ENCODE measurements at regions not wholly inside any gene's neighbourhood (a gene's known extent, or its start where the extent isn't known, plus 50 kb on each side); places are given as distances from the start of the nearest gene placed in this dataset.

DNA sequence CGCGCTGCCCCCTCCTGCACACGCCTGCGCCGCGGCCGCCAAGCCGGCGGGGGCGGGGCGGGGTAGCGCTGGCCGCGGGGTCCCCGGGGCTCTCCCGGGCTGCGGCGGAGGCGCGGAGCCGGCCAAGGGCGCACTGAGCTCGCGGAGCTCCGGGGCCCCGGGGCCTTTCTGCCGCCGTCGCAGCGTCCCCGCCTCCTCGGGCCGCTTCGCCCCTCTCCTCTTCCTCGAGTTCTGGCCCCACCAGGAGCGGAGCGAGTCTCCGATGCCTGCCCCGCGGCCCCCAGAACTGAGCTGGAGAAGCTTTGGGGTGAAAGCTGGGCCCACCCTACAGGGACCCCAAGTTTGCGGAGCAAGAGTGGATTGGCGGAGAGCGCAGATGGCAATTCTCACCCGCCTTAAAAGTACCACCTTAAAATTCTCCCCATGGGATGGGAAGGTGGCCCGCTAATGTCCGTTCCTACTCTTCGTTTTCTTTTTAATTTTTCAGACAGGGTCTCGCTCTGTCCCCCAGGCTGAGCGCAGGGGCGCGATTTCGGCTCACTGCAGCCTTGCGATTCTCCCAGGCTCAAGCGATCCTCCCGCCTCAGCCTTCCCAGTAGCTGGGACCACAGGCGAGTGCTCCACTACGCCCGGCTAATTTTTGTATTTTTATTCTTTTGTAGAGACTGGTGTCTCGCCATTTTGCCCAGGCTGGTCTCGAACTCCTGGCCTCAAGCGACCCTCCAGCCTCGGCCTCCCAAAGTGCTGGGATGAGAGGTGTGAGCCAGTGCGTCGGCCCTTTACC is 129.6 kb downstream of the NDUFA12 start:
- Histone ChIP-seq H3K4me3 (peak overlapping the region; percentile 44 to 58), H3K27me3 (no peaks in the 10 kb centered on the region), H3K36me3 (no peaks in the 10 kb centered on the region), H3K9me3 (no peaks in the 10 kb centered on the region), H3K4me1 (peaks cover 15% of the 10 kb centered on the region), H3K27ac (no peak overlapping the region)
- TF ChIP-seq POLR2AphosphoS5 (IDR thresholded peaks at IDR 0.05; ENCODE audit: insufficient read depth in 1 of 2, low read depth in 1 of 2) (no peak), POLR2A (IDR thresholded peaks at IDR 0.05) (no peak)
- TF ChIP-seq, protein P1, sequence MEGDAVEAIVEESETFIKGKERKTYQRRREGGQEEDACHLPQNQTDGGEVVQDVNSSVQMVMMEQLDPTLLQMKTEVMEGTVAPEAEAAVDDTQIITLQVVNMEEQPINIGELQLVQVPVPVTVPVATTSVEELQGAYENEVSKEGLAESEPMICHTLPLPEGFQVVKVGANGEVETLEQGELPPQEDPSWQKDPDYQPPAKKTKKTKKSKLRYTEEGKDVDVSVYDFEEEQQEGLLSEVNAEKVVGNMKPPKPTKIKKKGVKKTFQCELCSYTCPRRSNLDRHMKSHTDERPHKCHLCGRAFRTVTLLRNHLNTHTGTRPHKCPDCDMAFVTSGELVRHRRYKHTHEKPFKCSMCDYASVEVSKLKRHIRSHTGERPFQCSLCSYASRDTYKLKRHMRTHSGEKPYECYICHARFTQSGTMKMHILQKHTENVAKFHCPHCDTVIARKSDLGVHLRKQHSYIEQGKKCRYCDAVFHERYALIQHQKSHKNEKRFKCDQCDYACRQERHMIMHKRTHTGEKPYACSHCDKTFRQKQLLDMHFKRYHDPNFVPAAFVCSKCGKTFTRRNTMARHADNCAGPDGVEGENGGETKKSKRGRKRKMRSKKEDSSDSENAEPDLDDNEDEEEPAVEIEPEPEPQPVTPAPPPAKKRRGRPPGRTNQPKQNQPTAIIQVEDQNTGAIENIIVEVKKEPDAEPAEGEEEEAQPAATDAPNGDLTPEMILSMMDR (IDR thresholded peaks at IDR 0.05) = no peak
- DNase-seq (ENCODE audit: extremely low spot score in 2 of 2) = no peak
- intact Hi-C loops (cut with DNase I) = no loop called here

DNA sequence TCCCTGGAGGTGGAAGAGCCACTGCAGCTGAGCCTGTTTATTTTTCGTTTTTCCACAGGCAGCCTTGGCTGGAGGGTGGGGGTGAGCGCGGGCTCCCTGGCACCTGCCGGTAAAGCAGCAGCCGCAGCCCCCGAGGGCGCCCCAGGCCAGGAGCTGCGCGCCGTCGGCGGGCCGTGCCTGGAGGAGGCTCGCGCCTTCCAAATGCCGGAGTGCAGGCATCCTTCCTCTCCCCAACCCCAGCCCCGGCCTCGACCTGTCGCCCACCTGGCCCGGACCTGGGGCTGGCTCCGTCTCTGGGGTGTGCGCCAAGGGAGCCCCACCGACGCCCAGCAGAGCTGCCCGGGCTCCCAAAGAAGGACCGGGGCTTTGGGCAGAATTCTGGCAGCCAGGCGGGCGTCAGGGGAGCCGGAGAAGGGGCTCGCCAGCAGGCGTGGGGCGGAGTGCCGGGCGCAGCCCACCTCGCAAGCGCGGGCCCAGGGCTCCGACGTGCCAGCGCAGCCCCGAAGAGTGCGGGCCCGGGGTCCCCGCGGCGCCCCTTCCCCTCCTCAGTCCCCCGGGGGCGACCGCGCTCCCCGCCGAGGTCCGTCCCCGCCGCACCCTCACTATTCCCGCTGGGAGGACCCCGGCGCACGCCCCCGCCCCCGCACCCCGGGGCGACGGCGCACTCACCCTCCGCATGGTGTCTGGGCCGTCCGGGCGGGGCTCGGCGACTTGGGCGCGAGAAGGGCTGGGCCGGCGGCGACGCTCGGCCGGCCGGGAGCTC is 130.3 kb downstream of the NDUFA12 start:
- H3K27me3 ChIP-seq = no peaks in the 10 kb centered on the region
- peak in 1 of 2 donors; percentile 56 for DNase-seq (ENCODE audit: extremely low spot score in 2 of 2)
- intact Hi-C loops (cut with DNase I) = no loop called here
- TF ChIP-seq POLR2AphosphoS5 (IDR thresholded peaks at IDR 0.05; ENCODE audit: insufficient read depth in 1 of 2, low read depth in 1 of 2) (no peak), POLR2A (IDR thresholded peaks at IDR 0.05) (no peak)
- TF ChIP-seq, protein P1 (IDR thresholded peaks at IDR 0.05) = no peak
- no peaks in the 10 kb centered on the region for H3K36me3 ChIP-seq
- H3K9me3 ChIP-seq = no peaks in the 10 kb centered on the region
- H3K27ac ChIP-seq = no peak overlapping the region
- H3K4me1 ChIP-seq = peaks cover 15% of the 10 kb centered on the region
- peak overlapping the region; percentile 44 to 58 for H3K4me3 ChIP-seq

DNA sequence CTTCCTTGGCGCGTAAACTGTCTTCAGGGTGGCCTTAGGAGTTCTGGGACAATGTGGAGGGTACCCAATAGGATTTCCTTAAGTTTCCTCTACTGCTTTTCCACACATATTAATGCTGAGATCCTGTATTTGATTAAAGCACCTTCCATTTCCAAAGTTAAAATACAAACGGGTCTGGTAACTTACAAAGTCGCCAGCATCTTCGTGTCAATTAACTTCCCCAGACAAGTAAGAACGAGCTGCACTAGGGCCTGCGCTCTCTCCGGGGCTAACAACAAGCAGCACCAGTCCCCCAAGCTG is 130.9 kb downstream of the NDUFA12 start:
- DNase-seq (ENCODE audit: extremely low spot score in 2 of 2) = peak in 1 of 2 donors; percentile 16
- intact Hi-C loops (cut with DNase I) = no loop called here
- Histone ChIP-seq H3K4me3 (peak overlapping the region; percentile 44 to 58), H3K27ac (no peak overlapping the region), H3K36me3 (no peaks in the 10 kb centered on the region), H3K4me1 (peaks cover 15% of the 10 kb centered on the region), H3K27me3 (no peaks in the 10 kb centered on the region), H3K9me3 (no peaks in the 10 kb centered on the region)
- TF ChIP-seq, protein P1 (IDR thresholded peaks at IDR 0.05) = no peak
- no peak for TF ChIP-seq POLR2A (IDR thresholded peaks at IDR 0.05)
- no peak for TF ChIP-seq POLR2AphosphoS5 (IDR thresholded peaks at IDR 0.05; ENCODE audit: insufficient read depth in 1 of 2, low read depth in 1 of 2)

DNA sequence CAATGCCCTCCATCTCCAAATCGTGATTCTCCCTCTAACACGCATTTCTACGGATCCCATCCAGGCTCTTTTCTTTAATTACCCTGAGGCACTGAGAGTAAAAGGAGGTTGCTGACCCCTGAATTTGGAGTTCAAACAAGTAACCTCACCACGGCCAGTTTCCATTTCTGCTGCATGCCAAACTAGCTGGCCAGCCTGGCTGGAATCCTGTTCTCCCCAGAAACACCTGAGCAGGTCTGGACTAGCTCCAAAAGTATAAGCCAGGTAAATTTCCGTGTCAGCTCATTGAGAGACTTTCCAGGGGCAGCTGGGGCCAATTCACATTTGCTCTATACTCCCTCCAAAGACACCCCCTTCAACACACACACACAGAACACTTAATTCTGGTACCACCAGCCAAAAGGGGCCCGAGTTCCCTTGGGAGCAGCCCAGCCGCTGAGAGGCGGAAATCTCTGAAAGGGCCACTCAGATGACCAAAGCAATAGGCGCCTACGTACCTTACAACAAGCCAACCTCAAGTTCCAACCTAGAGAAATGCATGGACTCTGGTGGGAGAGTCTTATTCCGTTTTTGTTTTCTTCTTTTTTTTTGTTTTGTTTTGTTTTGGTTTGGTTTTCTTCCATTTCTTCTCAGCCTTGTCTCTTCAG is 131.4 kb downstream of the NDUFA12 start:
- no peaks in the 10 kb centered on the region for H3K36me3 ChIP-seq
- no peaks in the 10 kb centered on the region for H3K27me3 ChIP-seq
- peak in 1 of 2 donors; percentile 56 for DNase-seq (ENCODE audit: extremely low spot score in 2 of 2)
- no peak overlapping the region for H3K27ac ChIP-seq
- peak overlapping the region in 1 of 2 donors; percentile 58 for H3K4me3 ChIP-seq
- intact Hi-C loops (cut with DNase I) = no loop called here
- peaks cover 15% of the 10 kb centered on the region for H3K4me1 ChIP-seq
- no peaks in the 10 kb centered on the region for H3K9me3 ChIP-seq
- TF ChIP-seq, protein P1 (IDR thresholded peaks at IDR 0.05) = no peak
- TF ChIP-seq POLR2A (IDR thresholded peaks at IDR 0.05) (no peak), POLR2AphosphoS5 (IDR thresholded peaks at IDR 0.05; ENCODE audit: insufficient read depth in 1 of 2, low read depth in 1 of 2) (no peak)
